ENCODE measurements at regions not wholly inside any gene's neighbourhood (a gene's known extent, or its start where the extent isn't known, plus 50 kb on each side); places are given as distances from the start of the nearest gene placed in this dataset.

DNA sequence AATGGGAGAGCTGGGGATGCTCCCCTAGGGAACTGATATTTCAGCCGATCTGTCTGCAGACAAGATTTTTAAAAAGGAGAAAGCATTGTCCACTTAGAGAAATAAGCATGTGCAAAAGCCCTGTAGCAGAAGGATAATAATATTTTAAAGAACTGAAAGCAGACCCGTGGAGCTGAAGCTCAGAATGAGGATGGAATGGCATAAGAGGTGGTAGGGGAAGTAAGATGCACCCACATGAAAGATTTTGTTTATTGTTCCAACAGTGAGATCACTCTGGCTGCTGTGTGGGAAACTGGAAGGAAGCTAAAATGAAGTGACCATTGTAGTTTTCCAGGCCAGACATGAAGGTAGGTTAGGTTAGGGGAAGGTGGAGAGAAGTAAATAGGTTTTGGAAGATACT, 266.4 kb upstream of the PRDM1 start:
- no peak for TF ChIP-seq YY1 (IDR thresholded peaks at IDR 0.05; ENCODE audit: insufficient read depth, insufficient read length)
- no peak for TF ChIP-seq ZNF274 (IDR thresholded peaks at IDR 0.05; ENCODE audit: low read depth, low read length)
